NCI-H1105 treated with DMSO at 0.1 percent for 48 hours (cell line): ENCODE measurements at regions not wholly inside any gene's neighbourhood (a gene's known extent, or its start where the extent isn't known, plus 50 kb on each side); places are given as distances from the start of the nearest gene placed in this dataset.
A peak's percentile ranks its signal among the peaks of the same experiment; 100 is the strongest.

Source experiments
- DNase-seq: peaks from one replicate; lab custom pipeline; 2025; lab: John Stamatoyannopoulos, UW

- DNase-seq, result no peak
These were observed 429.6 kb upstream of the ZNF608 start for GRCh38 chr5:125176005-125176390.

GRCh38 chr5:125177340-125177739 lies 430.9 kb upstream of the ZNF608 start:
- DNase-seq, result no peak

GRCh38 chr5:125179612-125180011 lies 433.2 kb upstream of the ZNF608 start:
- DNase-seq, result no peak

GRCh38 chr5:125180231-125180829 lies 433.9 kb upstream of the ZNF608 start:
- DNase-seq, result no peak

- no peak for DNase-seq
These were observed 434.7 kb upstream of the ZNF608 start for GRCh38 chr5:125181159-125181558.

GRCh38 chr5:125181955-125182354 lies 435.5 kb upstream of the ZNF608 start:
- DNase-seq, result no peak

- DNase-seq, result no peak
These were observed 439.3 kb upstream of the ZNF608 start for GRCh38 chr5:125185740-125186139.

- DNase-seq, result no peak
These were observed 440.5 kb upstream of the ZNF608 start for GRCh38 chr5:125186911-125187375.

- no peak for DNase-seq
These were observed 443.1 kb upstream of the ZNF608 start for GRCh38 chr5:125189531-125189941.

- DNase-seq, result no peak
These were observed 444.0 kb upstream of the ZNF608 start for GRCh38 chr5:125190232-125191087.

GRCh38 chr5:125194883-125195282 lies 448.4 kb upstream of the ZNF608 start:
- no peak for DNase-seq

GRCh38 chr5:125196481-125197111 lies 450.2 kb upstream of the ZNF608 start:
- peak; percentile 72 for DNase-seq

- peak; percentile 12 for DNase-seq
These were observed 450.9 kb upstream of the ZNF608 start for GRCh38 chr5:125197321-125197720.

- peak; percentile 78 for DNase-seq
These were observed 452.0 kb upstream of the ZNF608 start for GRCh38 chr5:125198270-125198974.

- no peak for DNase-seq
These were observed 452.9 kb upstream of the ZNF608 start for GRCh38 chr5:125199373-125199772.

GRCh38 chr5:125199968-125200865 lies 453.8 kb upstream of the ZNF608 start:
- peak; percentile 38 for DNase-seq

- DNase-seq, result no peak
These were observed 454.5 kb upstream of the ZNF608 start for GRCh38 chr5:125200866-125201373.

GRCh38 chr5:125201446-125202052 lies 455.1 kb upstream of the ZNF608 start:
- DNase-seq, result no peak

- DNase-seq, result no peak
These were observed 455.9 kb upstream of the ZNF608 start for GRCh38 chr5:125202353-125202752.

GRCh38 chr5:125202871-125203438 lies 456.5 kb upstream of the ZNF608 start:
- no peak for DNase-seq
